HG03469 (cell line): ENCODE measurements at regions not wholly inside any gene's neighbourhood (a gene's known extent, or its start where the extent isn't known, plus 50 kb on each side); places are given as distances from the start of the nearest gene placed in this dataset.
"Not testable (repeated sequence)": the region's sequence is repeated elsewhere in the genome, so short reads cannot be mapped to it uniquely, and the experiment has no call there.

Experiments
- ATAC-seq: cut with Tn5 transposase; IDR thresholded peaks from one replicate; pipeline ENCODE4 v1.9.1; 2021; ENCODE audit warnings: mild to moderate bottlenecking, moderate library complexity, moderate number of reproducible peaks; ENCODE audit not compliant: unreplicated experiment

GRCh38 chr1:194640322-194640721 is 1453.9 kb upstream of the B3GALT2 start:
- no peak for ATAC-seq

- ATAC-seq: no peak
Measured at GRCh38 chr1:194629011-194629410, 1442.6 kb upstream of the B3GALT2 start.

- ATAC-seq: no peak
Measured at GRCh38 chr1:194624833-194625232, 1438.4 kb upstream of the B3GALT2 start.

- ATAC-seq: no peak
Measured at GRCh38 chr1:194618101-194618500, 1431.7 kb upstream of the B3GALT2 start.

GRCh38 chr1:194617272-194617671 is 1430.9 kb upstream of the B3GALT2 start:
- ATAC-seq: not testable (repeated sequence)

- no peak for ATAC-seq
Measured at GRCh38 chr1:194616835-194617234, 1430.4 kb upstream of the B3GALT2 start.

GRCh38 chr1:194602184-194602583 is 1415.8 kb upstream of the B3GALT2 start:
- no peak for ATAC-seq

- ATAC-seq: no peak
Measured at GRCh38 chr1:194600716-194601115, 1414.3 kb upstream of the B3GALT2 start.

- ATAC-seq: no peak
Measured at GRCh38 chr1:194598098-194598497, 1411.7 kb upstream of the B3GALT2 start.

- no peak for ATAC-seq
Measured at GRCh38 chr1:194586302-194586701, 1399.9 kb upstream of the B3GALT2 start.

GRCh38 chr1:194584052-194584451 is 1397.6 kb upstream of the B3GALT2 start:
- ATAC-seq: no peak

GRCh38 chr1:194570476-194570875 is 1384.1 kb upstream of the B3GALT2 start:
- no peak for ATAC-seq

- ATAC-seq: no peak
Measured at GRCh38 chr1:194568610-194569009, 1382.2 kb upstream of the B3GALT2 start.

- no peak for ATAC-seq
Measured at GRCh38 chr1:194548071-194548470, 1361.7 kb upstream of the B3GALT2 start.

- no peak for ATAC-seq
Measured at GRCh38 chr1:194544012-194544411, 1357.6 kb upstream of the B3GALT2 start.

- no peak for ATAC-seq
Measured at GRCh38 chr1:194538453-194538852, 1352.0 kb upstream of the B3GALT2 start.

- ATAC-seq: no peak
Measured at GRCh38 chr1:194537521-194537920, 1351.1 kb upstream of the B3GALT2 start.

GRCh38 chr1:194535369-194535768 is 1349.0 kb upstream of the B3GALT2 start:
- ATAC-seq: no peak

GRCh38 chr1:194534784-194535183 is 1348.4 kb upstream of the B3GALT2 start:
- no peak for ATAC-seq

GRCh38 chr1:194533641-194534040 is 1347.2 kb upstream of the B3GALT2 start:
- ATAC-seq: no peak

GRCh38 chr1:194517567-194517966 is 1331.2 kb upstream of the B3GALT2 start:
- no peak for ATAC-seq

GRCh38 chr1:194515916-194516315 is 1329.5 kb upstream of the B3GALT2 start:
- ATAC-seq: no peak

- ATAC-seq: no peak
Measured at GRCh38 chr1:194512957-194513356, 1326.5 kb upstream of the B3GALT2 start.

GRCh38 chr1:194512345-194512744 is 1325.9 kb upstream of the B3GALT2 start:
- ATAC-seq: no peak
